PC-3 (cell line): ENCODE measurements at regions not wholly inside any gene's neighbourhood (a gene's known extent, or its start where the extent isn't known, plus 50 kb on each side); places are given as distances from the start of the nearest gene placed in this dataset.

Source experiments
- ATAC-seq: fragments of 200-7000 bp; cut with Tn5 transposase; 2 replicates; pipeline ENCODE4 v1.9.1; 2020; ENCODE audit warnings: mild to moderate bottlenecking, moderate library complexity
- BruUV-seq: library from RNA; stranded (reverse); fragments of 400-500 nt; replicated peaks from 2 replicates; lab custom pipeline; 2021; lab: Mats Ljungman, UMichigan
- CTCF ChIA-PET: fragments of 300-600 bp; sonication (Branson Sonifier 250); formaldehyde crosslinking; loops from one replicate; lab custom pipeline; 2022; ENCODE audit warnings: antibody characterized with exemption; lab: Charles Lee
- POLR2A ChIA-PET: fragments of 300-600 bp; sonication (Branson Sonifier 250); formaldehyde crosslinking; loops from one replicate; lab custom pipeline; 2022; ENCODE audit warnings: antibody characterized with exemption; ENCODE audit not compliant: unreplicated experiment; lab: Charles Lee
- DNase-seq: peaks from one replicate; pipeline ENCODE4 v3.0.0-alpha.2; 2015
- H2AFZ ChIP-seq: fragments of 300-600 bp; sonication (generic); 2 replicates; pipeline ENCODE4 v1.6.0; 2016; ENCODE audit warnings: antibody characterized with exemption, low read length
- H3F3A ChIP-seq: fragments of 300-600 bp; sonication (generic); one replicate; pipeline ENCODE4 v1.6.0; 2017; ENCODE audit warnings: antibody characterized with exemption, low read length, control low read depth, mild to moderate bottlenecking; ENCODE audit not compliant: unreplicated experiment
- H3K27ac ChIP-seq: fragments of 300-600 bp; sonication (generic); 2 replicates; pipeline ENCODE4 v1.5.1; 2016; ENCODE audit warnings: mild to moderate bottlenecking, low read length
- H3K27me3 ChIP-seq: fragments of 300-600 bp; sonication (generic); 2 replicates; pipeline ENCODE4 v1.6.1; 2016; ENCODE audit warnings: low read length, mixed read lengths
- H3K36me3 ChIP-seq: fragments of 300-600 bp; sonication (generic); 2 replicates; pipeline ENCODE4 v1.6.1; 2016; ENCODE audit warnings: low read depth, mixed run types, low read length, mixed read lengths
- H3K4me1 ChIP-seq: fragments of 300-600 bp; sonication (generic); 2 replicates; pipeline ENCODE4 v1.5.1; 2016; ENCODE audit warnings: low read length; ENCODE audit not compliant: insufficient read depth
- H3K4me2 ChIP-seq: fragments of 300-600 bp; sonication (generic); 2 replicates; pipeline ENCODE4 v1.6.0; 2016; ENCODE audit warnings: low read length
- H3K4me3 ChIP-seq: fragments of 300-600 bp; sonication (generic); 2 replicates; pipeline ENCODE4 v1.5.1; 2016; ENCODE audit warnings: mild to moderate bottlenecking, low read length, mixed read lengths
- H3K79me2 ChIP-seq: fragments of 300-600 bp; sonication (generic); 2 replicates; pipeline ENCODE4 v1.6.1; 2017; ENCODE audit warnings: low read length, mixed read lengths
- H3K9ac ChIP-seq: fragments of 300-600 bp; sonication (generic); 2 replicates; pipeline ENCODE4 v1.6.0; 2016; ENCODE audit warnings: mild to moderate bottlenecking, low read length
- H3K9me2 ChIP-seq: fragments of 300-600 bp; sonication (generic); replicated peaks from 2 replicates; pipeline ENCODE4 v1.6.1; 2016; ENCODE audit warnings: mixed run types, low read length, mixed read lengths
- H3K9me3 ChIP-seq: fragments of 300-600 bp; sonication (generic); 2 replicates; pipeline ENCODE4 v1.6.1; 2016; ENCODE audit warnings: low read length, mixed read lengths
- H4K20me1 ChIP-seq: fragments of 300-600 bp; sonication (generic); 2 replicates; pipeline ENCODE4 v1.6.1; 2016; ENCODE audit warnings: low read length, mixed read lengths
- EZH2 ChIP-seq: fragments of 300-600 bp; sonication (generic); IDR thresholded peaks from one replicate; pipeline ENCODE4 v1.6.1; 2017; ENCODE audit warnings: antibody characterized with exemption, mild to moderate bottlenecking, low read length; ENCODE audit not compliant: unreplicated experiment
- EZH2phosphoT487 ChIP-seq: fragments of 300-600 bp; sonication (generic); IDR thresholded peaks from 2 replicates; pipeline ENCODE4 v1.6.1; 2018; ENCODE audit warnings: mild to moderate bottlenecking, antibody characterized with exemption, low read length, borderline replicate concordance
- intact Hi-C: fragments of 100-400 bp; cut with micrococcal nuclease; formaldehyde crosslinking; loops from 2 replicates; pipeline ENCODE4 v1.9.0; 2023
- TF ChIP-seq, protein P1 (sequence below): fragments of 300-600 bp; sonication (generic); conservative IDR thresholded peaks from 2 replicates; pipeline ENCODE4 v1.5.1; 2017; ENCODE audit warnings: antibody characterized with exemption, low read depth, mild to moderate bottlenecking, low read length

GRCh38 chr5:121399879-121400278 is 451.8 kb upstream of the FTMT start:
- Histone ChIP-seq H4K20me1 (no peaks in the 10 kb centered on the region), H3K79me2 (no peaks in the 10 kb centered on the region), H3K9me2 (no peaks in the 10 kb centered on the region), H3K27me3 (no peaks in the 10 kb centered on the region), H3K4me2 (no peak overlapping the region), H3K4me1 (no peaks in the 10 kb centered on the region), H3K27ac (no peak overlapping the region), H3K36me3 (no peaks in the 10 kb centered on the region), H2AFZ (no peak overlapping the region), H3K9ac (no peak overlapping the region), H3K4me3 (no peak overlapping the region), H3K9me3 (no peaks in the 10 kb centered on the region), H3F3A (no peaks in the 10 kb centered on the region)
- intact Hi-C loops, result no loop called here
- TF ChIP-seq, protein P1, sequence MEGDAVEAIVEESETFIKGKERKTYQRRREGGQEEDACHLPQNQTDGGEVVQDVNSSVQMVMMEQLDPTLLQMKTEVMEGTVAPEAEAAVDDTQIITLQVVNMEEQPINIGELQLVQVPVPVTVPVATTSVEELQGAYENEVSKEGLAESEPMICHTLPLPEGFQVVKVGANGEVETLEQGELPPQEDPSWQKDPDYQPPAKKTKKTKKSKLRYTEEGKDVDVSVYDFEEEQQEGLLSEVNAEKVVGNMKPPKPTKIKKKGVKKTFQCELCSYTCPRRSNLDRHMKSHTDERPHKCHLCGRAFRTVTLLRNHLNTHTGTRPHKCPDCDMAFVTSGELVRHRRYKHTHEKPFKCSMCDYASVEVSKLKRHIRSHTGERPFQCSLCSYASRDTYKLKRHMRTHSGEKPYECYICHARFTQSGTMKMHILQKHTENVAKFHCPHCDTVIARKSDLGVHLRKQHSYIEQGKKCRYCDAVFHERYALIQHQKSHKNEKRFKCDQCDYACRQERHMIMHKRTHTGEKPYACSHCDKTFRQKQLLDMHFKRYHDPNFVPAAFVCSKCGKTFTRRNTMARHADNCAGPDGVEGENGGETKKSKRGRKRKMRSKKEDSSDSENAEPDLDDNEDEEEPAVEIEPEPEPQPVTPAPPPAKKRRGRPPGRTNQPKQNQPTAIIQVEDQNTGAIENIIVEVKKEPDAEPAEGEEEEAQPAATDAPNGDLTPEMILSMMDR, result no peak
- TF ChIP-seq EZH2, result no peak
- no peak for TF ChIP-seq EZH2phosphoT487
- DNase-seq (no peak), ATAC-seq (no peak)
- POLR2A ChIA-PET, result no interaction called here
- no TSS peak for BruUV-seq
- CTCF ChIA-PET, result no interaction called here

DNA sequence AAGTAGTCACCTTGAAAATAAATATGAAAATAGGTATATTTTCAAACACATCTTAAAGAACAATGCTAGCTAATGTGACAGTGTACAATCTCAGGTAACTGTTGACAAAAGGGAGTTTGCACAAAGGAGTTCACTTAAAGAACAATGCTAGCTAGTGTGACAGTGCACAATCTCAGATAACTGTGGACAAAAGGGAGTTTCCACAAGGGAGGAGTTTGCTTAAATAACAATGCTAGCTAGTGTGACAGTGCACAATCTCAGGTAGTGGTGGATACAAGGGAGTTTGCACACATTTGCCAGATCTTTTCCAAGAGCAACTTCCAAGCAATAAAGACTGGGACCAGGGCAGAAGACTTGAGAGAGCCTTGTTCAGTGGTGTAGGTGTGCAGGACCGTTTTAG is 442.9 kb upstream of the FTMT start:
- ChIA-PET CTCF (no interaction called here), POLR2A (no interaction called here)
- no peak for TF ChIP-seq EZH2phosphoT487
- TF ChIP-seq, protein P1, result no peak
- TF ChIP-seq EZH2, result no peak
- H3K79me2 ChIP-seq, result no peaks in the 10 kb centered on the region
- DNase-seq (no peak), ATAC-seq (no peak)
- H3K27me3 ChIP-seq, result no peaks in the 10 kb centered on the region
- no peak overlapping the region for H3K9ac ChIP-seq
- intact Hi-C loops, result no loop called here
- no TSS peak for BruUV-seq
- H3K9me2 ChIP-seq, result no peaks in the 10 kb centered on the region
- H3K4me3 ChIP-seq, result no peak overlapping the region
- H3F3A ChIP-seq, result no peaks in the 10 kb centered on the region
- no peak overlapping the region for H3K27ac ChIP-seq
- no peaks in the 10 kb centered on the region for H4K20me1 ChIP-seq
- H3K36me3 ChIP-seq, result no peaks in the 10 kb centered on the region
- no peaks in the 10 kb centered on the region for H3K4me1 ChIP-seq
- no peak overlapping the region for H2AFZ ChIP-seq
- no peaks in the 10 kb centered on the region for H3K9me3 ChIP-seq
- no peak overlapping the region for H3K4me2 ChIP-seq

DNA sequence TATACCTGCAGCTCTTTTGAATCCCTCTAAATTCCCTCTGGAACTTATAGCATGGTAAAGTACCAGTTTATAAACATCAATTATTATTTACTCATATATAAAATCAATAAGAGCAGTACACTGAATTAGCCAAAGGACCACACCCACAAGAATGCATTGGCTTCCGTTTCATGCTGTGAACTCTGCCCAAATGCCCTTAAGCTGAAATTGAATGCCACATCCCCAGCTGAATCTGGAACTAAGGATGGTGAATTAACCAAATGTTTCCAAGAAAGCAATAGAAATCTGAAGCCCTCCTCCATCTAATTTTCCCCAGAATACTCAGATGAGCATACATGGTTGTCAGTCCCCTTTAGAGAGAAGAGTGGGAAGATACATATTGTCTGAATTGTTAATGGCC is 436.4 kb upstream of the FTMT start:
- Histone ChIP-seq H3K4me2 (no peak overlapping the region), H3K36me3 (no peaks in the 10 kb centered on the region), H3F3A (no peaks in the 10 kb centered on the region), H4K20me1 (no peaks in the 10 kb centered on the region), H3K9ac (no peak overlapping the region), H2AFZ (no peak overlapping the region), H3K79me2 (no peaks in the 10 kb centered on the region), H3K27me3 (no peaks in the 10 kb centered on the region), H3K4me3 (no peak overlapping the region), H3K27ac (no peak overlapping the region), H3K4me1 (no peaks in the 10 kb centered on the region), H3K9me3 (no peaks in the 10 kb centered on the region), H3K9me2 (no peaks in the 10 kb centered on the region)
- ATAC-seq, result no peak; the same call in 1 of the 2 replicates
- no TSS peak for BruUV-seq
- DNase-seq, result peak; percentile 15
- ChIA-PET CTCF (no interaction called here), POLR2A (no interaction called here)
- TF ChIP-seq EZH2 (no peak), EZH2phosphoT487 (no peak)
- TF ChIP-seq, protein P1, result no peak
- intact Hi-C loops, result no loop called here
